DMS53 treated with DMSO at 0.1 percent for 48 hours (cell line): ENCODE measurements at regions not wholly inside any gene's neighbourhood (a gene's known extent, or its start where the extent isn't known, plus 50 kb on each side); places are given as distances from the start of the nearest gene placed in this dataset.

Experiments used
- DNase-seq: peaks from one replicate; lab custom pipeline; 2025; ENCODE audit not compliant: unreplicated experiment; lab: John Stamatoyannopoulos, UW

- DNase-seq, result no peak
Observed at GRCh38 chr5:11955331-11955730, 51.1 kb upstream of the CTNND2 start.
